NCI-H69 (cell line): ENCODE measurements at regions not wholly inside any gene's neighbourhood (a gene's known extent, or its start where the extent isn't known, plus 50 kb on each side); places are given as distances from the start of the nearest gene placed in this dataset.
"Not testable (repeated sequence)": the region's sequence is repeated elsewhere in the genome, so short reads cannot be mapped to it uniquely, and the experiment has no call there.

ENCODE experiments used
- DNase-seq: peaks from one replicate; lab custom pipeline; 2025; lab: John Stamatoyannopoulos, UW

DNA sequence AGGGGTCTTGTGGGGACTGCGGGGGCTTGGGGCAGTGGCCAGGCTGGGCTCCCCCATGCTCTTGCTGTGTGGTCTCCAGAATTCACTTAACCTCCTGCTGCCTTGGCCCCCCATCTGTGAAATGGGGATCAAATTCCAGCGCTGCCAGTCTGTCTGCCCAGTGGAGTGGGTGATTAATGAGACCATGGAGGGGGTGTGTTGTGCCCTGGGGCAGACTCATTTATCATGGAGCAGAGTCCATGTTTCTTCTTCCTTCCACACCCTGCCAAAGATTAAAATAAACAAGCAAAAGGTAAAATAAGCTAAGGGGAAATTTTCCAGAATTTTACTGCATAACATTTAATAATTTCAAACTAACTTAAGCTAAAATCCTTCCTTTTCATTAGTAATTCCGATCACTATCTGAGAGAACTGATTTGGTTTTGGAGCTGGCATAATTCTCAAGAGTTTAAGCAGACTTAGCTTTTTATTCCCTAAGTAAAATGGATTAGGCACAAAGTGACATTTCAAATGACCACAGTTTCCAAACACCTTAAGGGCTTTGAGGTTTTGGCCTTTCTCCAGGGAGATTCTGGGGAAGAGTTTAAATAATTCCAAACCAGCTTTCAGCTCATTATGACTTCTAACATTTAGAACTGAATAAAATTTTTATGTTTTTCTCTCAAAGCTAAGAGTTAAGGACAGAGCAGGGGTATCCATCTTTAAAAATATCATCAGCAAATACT, 211.9 kb downstream of the CXCL12 start:
- DNase-seq, result no peak

DNA sequence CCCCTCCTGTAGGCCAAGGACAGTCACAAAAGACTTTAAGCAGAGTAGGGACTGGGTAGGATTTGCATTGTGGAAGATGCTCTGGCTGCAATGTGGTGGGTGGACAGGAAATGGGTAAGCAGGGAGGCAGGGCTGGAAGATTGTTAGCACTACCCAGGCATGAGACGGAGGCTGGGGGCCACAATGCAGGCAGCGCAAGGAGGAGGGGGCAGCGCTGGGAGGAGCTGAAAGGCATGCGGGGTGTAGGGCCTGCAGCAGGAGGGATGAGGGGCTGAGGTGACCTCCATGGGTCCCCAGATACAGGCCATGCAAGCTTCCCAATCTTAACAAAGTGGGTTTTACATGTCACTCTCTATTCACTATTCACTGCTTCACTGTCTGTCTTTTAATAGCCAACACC, 213.1 kb downstream of the CXCL12 start:
- DNase-seq, result no peak

DNA sequence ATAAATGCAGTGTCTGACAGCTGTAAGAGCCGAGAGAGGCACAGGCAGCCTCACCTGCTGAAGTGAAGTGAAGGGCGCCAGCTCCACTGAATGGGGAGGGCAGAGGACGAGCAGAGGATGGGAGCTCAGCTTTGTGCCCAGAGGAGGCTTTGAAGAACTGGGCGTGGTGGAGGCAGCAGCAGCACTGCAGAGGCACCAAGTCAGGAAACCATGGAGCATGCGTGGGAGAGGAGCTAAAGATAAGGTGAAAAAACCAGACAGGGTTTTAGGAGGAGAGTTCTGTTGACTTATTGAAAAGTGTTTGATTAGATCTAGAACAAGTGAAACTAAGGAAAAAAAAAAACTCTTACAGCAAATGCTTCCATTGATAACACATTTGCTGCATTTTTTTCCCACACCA, 216.4 kb downstream of the CXCL12 start:
- DNase-seq, result no peak

DNA sequence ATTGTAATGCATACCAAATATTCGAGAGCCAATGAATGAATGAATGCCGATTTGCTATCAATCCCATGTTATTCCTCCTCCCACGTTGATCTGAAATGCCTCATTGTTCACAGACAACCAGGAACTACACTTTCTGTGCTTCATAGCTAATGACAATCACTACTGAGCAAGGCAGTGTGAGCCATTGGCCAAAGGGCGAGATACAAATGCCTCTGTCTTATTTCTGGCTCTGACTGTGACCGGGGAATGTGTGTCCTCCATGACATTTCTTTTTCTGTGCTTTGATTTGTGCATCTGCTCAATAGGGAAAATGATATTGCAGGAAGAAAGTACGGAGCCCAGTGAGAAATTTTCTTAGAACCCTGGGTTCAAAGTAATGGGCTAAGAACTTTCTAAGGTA, 217.1 kb downstream of the CXCL12 start:
- no peak for DNase-seq

DNA sequence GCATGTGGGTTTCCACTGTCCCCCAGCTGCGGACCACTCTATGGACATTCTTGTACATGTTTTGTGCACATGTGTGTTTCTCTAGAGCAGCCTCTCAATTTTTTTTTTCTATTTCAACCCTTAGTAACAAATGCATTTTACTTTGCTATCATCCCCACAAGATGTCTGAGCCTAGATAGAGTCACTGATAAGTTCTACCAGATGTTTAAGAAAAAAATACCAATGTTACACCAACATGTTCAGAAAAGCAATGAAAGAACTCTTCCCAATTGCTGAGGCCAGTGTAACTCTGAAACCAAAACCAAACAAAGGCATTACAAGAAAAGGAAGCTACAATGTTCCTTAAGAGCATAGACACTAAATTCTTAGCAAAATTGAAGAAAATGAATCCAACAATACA, 218.5 kb downstream of the CXCL12 start:
- DNase-seq, result no peak

DNA sequence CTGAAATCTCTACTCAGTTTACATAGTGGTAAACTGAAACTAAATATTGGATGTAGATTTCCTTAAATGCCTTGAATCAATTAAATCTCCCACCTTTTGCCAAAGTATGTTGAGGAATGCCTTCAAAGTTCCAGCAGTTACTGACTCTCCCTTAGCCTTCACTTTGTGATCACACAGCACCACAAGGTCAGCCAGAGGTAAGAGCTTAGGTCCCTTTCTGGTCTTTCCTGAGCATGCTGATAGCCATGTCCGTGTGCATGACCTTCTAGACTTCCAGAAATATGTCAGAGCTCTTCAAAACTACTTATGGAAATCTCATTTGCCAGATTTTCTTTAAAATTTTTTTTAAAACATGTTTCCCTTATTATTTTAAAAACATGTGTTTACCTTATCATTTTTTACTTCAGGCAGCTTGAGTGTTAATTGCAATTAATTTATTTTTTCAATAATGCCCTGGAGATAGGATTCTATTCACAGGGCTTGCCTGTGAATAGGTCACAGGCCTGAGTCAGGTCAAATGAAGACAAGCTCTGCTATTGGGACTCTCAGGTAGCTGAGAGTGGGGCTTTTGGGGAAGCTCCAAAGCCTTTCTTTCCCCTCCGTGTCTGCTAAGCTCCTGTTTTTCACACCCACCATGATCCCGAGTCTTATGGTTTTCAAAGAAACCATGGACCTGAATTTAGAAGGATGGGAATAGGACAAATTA, 220.5 kb downstream of the CXCL12 start:
- DNase-seq, result no peak

DNA sequence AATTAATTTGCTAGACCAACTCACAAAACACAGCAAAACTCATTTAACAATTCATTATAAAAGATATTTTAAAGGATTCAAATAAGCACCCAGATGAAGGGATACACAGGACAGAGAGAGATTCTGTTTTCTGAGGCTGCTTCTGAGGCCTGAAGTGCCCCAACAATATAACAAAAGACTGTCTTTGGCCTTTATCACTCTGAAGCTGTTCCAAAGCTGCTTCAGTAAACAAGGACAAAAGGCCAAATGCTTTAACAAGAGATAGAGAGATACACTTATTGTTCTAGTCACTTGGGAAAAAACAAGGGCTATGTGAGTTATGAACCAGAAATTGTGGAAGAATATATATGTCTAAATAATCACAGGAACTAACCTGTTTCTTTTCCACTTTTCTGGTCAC, 223.7 kb downstream of the CXCL12 start:
- no peak for DNase-seq

DNA sequence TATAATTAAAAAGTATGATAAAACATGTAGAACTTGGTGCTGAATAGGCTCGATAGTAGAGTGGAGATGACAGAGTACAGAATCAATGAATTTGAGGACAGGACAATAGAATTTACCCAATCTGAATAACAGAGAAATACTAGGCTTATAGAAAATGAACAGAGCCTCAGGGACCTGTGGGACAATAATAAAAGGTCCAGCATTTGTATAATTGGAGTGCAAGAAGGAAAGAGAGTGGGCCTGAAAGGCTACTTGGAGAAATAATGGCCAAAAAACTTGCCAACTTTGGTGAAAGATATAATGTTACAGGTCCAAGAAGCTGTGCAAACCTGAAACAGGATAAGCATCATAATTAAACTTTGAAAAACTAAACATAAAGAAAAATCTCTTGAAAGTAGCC, 227.3 kb downstream of the CXCL12 start:
- no peak for DNase-seq

DNA sequence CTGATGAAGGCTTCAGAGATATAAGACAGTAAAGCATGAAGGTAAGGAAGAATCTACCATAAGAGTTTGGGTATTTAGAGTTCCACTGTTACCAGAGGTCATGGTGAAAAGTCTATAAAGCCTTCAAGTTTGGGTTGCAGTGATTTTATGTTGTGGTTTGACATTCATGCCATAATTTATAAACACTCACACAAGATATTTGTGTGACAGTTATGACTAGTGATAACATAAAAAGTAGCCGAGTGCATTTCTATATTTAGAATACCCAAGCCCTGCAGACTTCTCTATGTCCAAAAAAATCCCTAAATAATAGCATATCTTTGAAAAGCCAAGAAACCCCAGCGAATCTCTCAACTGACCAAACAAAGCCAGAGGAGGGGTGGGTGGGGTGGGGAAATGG, 229.9 kb downstream of the CXCL12 start:
- DNase-seq, result no peak

DNA sequence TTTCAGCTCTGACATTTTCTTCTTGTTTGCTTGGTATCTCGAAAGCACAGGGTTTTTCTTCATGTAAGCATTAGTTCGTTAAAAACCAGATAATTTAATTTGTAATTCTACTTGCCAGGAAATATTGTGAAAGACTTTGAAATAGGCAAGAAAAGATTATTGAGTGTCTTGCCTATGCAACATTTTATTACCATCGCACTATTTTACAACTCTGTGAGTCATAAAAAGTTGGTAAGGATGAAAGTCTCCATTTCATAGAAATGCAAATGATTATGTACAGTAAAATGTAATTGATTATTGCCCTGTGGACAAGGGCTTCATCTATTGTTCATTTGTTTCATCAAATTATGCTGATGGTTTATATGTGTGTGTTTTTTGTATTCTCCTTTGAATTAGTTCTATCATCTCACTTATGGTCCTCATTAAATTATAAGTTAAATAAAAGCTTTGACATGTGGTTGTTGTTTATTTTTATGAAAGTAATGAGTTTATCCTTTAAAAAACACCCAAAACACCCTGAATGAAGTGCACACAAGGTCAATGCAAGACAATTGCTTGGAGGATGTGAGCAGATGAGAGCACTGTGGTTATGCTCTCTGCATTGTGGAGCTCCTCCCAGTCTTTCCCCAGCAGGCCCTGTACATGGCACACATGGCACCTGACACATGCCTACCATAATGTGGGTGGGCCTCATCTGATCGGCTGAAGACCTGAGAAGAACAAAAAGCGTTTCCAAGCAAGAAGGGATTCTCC, 230.8 kb downstream of the CXCL12 start:
- no peak for DNase-seq

DNA sequence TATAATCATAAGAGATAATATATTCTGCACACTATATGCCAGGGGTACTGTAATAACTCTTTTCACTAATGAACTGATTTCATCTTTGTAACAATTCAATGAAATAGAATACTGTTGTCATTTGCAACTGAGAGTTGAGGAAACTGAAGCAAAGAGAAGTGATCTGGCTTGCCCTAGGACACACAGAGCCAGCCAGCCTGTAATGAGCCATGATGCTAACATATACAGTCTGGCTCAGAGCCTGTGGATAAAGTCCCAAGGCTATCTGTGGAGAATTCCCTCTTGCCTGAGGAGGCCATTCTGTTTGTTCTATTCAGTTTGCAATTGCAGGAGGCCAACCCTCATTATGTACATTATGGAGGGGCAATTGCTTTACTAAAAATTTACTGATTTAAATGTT, 241.3 kb downstream of the CXCL12 start:
- no peak for DNase-seq

DNA sequence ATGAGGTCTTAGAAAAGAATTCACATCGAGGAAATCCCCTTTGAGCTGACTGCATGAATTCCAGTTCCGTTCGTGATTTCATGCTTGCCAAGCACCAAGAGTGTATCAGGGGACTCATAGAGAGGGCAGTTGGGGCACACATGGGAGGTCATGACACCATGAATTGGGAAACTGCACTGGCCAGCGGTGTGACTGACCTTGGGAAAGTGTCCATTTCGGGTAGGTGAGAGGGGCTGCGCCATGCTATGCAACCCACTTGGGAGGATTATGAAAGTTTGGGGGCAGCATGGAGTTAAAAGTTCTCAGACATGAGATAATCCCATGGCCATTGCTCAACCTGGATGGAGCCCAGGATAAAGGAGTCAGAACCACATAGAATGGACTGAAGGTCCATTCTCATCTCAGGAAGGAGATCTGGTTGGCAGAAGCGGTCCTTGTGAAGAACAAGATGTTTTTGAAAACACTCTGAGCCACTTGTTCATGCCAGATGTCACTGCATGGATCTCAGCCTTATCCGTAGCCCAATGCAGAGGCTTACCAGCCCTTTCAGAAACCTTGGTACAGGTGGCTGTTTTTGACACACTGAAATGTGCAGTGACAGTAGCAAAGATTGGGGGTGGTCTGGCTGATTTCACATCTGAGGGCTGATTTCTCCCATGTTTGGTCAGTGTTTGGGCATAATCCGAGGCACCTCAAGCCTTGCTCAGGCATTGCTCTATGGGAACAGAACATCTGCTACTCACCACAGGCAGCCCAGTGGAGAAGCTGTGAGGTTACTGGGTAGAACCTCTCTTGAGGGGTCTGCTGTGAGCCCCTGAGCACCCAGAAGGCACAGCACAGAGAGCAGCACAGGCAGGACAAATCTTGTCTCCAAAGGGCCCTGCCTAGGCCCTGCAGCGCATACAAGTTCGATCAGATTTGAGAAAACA, 252.3 kb downstream of the CXCL12 start:
- no peak for DNase-seq

DNA sequence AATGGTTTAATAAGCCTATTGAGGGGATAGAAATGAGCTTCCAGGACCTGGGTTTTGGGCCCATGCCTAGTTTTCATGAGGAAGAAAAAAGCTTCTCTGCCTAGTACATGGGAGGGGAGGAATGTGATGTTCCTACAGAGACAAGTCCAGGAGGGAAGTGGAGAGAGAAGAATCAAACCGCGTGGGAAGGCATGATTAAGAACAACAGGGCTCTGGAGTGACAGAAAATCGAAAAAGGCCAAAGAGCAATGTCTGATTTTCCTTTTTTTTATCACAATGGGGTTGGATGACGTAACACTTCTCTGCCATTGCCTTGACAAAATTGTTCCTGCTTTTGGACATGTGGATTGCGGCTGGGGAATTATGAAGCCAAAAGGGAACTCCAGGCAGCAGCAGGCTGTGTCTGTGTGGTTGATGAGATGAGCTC, 258.6 kb downstream of the CXCL12 start:
- DNase-seq, result no peak

DNA sequence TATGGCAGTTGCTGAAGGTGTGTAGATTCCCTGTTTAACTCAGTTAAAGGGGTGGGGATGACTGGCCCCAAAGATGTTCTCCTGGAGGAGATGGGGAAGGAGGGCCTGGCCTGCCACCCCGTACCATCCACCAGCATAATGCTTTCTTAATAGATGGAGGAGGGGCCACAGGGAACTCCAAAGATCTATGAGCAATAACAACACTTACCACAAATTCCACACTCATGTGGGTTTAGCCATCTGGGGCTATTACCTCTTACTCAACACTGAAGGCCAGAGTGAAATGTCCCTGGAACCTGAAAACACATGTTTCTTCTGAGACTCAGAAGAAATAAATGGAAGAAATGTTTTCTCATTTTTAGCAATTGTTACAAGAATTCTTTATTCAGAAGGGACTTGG, 259.0 kb downstream of the CXCL12 start:
- no peak for DNase-seq

DNA sequence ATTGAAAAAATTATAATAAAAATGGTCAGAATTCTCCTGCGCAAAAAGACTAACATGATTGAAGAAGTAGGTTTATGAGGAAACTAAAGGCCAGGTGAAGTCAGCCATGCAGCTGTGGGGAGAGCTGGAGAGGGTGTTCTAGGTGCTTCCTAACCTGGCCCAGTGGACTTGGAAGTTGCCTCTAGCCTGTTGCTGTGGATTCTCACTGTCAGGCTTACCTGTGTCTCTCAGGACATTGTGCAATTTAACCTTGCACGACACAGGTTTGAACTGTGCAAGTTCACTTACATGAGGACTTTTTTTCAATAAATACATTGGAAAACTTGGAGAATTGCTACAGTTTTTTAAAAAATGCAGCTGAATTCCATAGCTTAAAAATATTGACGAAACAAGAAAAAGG, 266.4 kb downstream of the CXCL12 start:
- no peak for DNase-seq

DNA sequence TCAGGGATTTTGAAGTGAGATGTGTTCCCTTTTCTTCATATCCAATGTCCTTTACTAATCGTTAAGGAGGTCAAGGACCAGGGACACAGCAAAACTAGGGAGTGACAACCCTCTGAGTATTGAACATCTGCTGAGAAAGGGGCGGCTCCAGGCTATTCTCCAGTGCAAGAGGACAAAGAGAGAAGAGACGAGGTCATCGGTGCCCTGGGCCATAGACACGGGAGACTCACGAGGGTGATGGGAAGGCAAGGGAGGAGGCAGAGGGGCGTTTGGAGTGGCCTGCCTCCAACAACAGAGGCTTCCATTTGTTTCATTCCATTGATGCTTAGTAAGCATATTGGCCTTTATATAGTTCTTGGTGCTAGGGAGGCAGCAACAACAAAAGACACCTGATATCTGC, 268.4 kb downstream of the CXCL12 start:
- DNase-seq, result no peak

DNA sequence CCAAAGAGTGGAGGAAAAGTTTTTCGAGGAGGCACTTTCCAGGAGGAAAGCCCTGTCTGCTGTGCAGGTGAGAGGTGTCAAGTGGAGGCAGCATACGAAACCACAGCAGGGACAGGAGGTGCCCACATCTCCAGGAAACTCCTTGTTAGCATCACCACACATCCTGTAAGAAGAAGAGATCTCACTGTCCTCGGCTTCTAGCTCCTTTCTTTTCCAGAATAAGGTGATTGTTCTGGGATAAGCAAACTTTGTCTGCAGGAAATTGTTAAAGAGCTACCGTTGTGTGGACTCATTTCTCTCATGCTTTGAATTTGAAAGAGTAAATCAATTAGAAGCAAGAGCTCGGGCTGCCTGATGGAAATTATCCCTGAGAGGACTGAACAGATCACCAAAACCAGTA, 269.4 kb downstream of the CXCL12 start:
- DNase-seq, result no peak

DNA sequence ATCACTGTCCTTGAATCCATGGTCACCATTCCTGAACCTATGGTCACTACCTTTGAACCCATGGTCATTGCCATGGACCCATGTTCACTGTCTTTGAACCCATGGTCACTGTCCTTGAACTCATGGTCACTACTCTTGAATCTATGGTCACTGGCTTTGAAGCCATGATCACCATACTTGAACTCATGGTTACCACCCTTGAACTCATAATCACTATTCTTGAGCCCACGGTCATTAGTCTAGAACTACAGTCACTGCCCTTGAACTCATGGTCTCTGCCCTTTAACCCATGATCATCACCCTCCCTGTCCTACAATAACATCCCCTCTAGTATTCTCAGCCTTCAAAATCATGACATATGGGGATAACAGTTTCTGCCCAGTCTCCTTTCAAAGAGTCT, 270.5 kb downstream of the CXCL12 start:
- DNase-seq, result no peak

DNA sequence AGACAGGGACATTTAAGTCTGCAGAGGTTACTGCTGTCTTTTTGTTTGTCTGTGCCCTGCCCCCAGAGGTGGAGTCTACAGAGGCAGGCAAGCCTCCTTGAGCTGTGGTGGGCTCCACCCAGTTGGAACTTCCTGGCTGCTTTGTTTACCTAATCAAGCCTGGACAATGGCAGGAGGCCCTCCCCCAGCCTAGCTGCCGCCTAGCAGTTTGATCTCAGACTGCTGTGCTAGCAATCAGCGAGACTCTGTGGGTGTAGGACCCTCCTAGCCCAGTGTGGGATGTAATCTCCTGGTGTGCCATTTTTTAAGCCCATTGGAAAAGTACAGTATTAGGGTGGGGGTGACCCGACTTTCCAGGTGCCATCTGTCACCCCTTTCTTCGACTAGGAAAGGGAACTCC, 272.6 kb downstream of the CXCL12 start:
- not testable (repeated sequence) for DNase-seq

DNA sequence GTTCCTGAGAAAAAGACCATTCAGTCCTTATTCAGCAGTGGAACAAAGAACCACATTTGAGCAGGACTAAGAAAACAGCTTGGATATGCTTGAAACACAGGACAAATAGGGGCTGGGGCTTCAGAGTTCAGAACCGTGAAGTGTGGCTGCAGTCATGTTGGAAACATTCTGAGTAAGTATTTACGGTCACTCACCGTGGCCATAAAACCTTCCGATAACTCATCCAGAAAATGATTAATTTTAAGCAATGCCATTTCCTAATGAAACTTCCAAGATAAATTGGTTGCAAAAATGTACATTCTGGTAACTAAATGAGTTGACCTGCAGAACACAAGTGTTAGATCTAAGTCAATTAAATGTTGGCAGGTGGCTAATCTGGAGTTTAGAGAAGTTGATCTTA, 279.2 kb downstream of the CXCL12 start:
- no peak for DNase-seq

DNA sequence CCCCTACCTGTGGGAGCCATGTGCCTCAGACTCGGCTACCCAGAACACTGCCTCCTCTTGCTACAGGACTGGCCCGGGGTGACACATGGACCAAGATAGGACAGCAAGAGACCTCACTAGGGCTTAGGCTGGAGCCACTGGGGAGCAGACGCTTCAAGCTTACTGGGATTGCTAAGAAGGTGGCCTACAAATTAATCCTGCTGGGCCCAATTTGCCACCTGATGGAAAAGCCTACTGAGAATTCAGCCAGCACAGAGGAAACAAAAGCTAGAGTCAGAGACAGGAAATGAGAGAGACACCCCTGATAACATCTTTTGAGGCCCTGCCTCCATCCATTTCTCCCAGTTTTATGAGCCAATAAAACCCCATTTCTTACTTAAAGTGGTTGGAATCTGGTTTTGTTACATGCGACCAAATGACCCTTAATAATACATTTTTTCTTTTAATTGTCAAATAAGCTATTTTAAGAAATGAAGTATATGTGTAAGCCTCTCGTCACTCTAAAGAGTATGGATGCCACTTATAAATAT, 282.1 kb downstream of the CXCL12 start:
- DNase-seq, result no peak

DNA sequence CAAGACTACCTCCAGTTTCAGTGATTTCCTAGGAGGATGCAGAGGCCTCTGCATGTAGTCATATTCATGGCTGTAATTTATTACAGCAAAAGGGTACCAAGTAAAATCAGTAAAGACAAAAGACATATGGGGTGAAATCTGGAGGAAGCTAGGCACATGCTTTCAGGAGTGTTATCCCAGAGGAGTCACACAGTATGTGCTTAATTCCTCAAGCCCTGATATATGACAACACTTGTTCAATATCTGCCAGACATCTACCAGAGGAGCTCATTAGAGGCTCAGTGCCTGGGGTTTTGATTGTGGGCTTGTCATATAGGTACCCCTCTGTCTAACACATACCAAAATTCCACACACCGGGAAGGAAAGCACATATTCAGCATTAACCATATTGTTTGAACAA, 283.8 kb downstream of the CXCL12 start:
- no peak for DNase-seq
